ENCODE measurements at regions not wholly inside any gene's neighbourhood (a gene's known extent, or its start where the extent isn't known, plus 50 kb on each side); places are given as distances from the start of the nearest gene placed in this dataset.

- TF ChIP-seq MAX (IDR thresholded peaks at IDR 0.05) (no peak), USF1 (IDR thresholded peaks at IDR 0.05) (no peak), TEAD4 (IDR thresholded peaks at IDR 0.05) (no peak), EP300 (IDR thresholded peaks at IDR 0.05; ENCODE audit: borderline replicate concordance) (no peak), YY1 (IDR thresholded peaks at IDR 0.05; ENCODE audit: low read depth) (no peak), TCF12 (IDR thresholded peaks at IDR 0.05; ENCODE audit: low read depth) (no peak), TAF1 (IDR thresholded peaks at IDR 0.05; ENCODE audit: low read depth) (no peak), FOXM1 (IDR thresholded peaks at IDR 0.05; ENCODE audit: borderline replicate concordance, low read depth) (no peak)
Measured at GRCh38 chr17:77771998-77772397, 186.5 kb upstream of the TNRC6C start.

Data from Ishikawa (cell line).